ENCODE measurements at regions not wholly inside any gene's neighbourhood (a gene's known extent, or its start where the extent isn't known, plus 50 kb on each side); places are given as distances from the start of the nearest gene placed in this dataset.

GRCh38 chr11:46197421-46197820 lies 76.2 kb upstream of the PHF21A start:
- TF ChIP-seq CTCF (IDR thresholded peaks at IDR 0.05; ENCODE audit: low read length) (no peak), EZH2 (optimal IDR thresholded peaks at IDR 0.05; ENCODE audit: low read depth, low read length) (no peak), EZH2phosphoT487 (IDR thresholded peaks at IDR 0.05; ENCODE audit: low read length) (no peak)
